Stimulated activated naive CD8-positive, alpha-beta T cell treated with anti-CD3 and anti-CD28 coated beads, Interleukin-15, Interleukin-2, amounts not matched to agents 100 ng/mL and 50 ng/mL, for 24 hours (primary cell): ENCODE measurements at regions not wholly inside any gene's neighbourhood (a gene's known extent, or its start where the extent isn't known, plus 50 kb on each side); places are given as distances from the start of the nearest gene placed in this dataset.

Source experiments
- H3K27ac Mint-ChIP-seq: one replicate; pipeline ENCODE4 v1.8.0; 2021; ENCODE audit warnings: mild to moderate bottlenecking, mixed read lengths
- H3K27me3 Mint-ChIP-seq: one replicate; pipeline ENCODE4 v1.8.0; 2021; ENCODE audit warnings: mixed read lengths
- H3K36me3 Mint-ChIP-seq: one replicate; pipeline ENCODE4 v1.8.0; 2021; ENCODE audit warnings: low read depth, mixed read lengths
- H3K4me1 Mint-ChIP-seq: one replicate; pipeline ENCODE4 v1.8.0; 2021; ENCODE audit warnings: low read depth, mixed read lengths
- H3K4me3 Mint-ChIP-seq: one replicate; pipeline ENCODE4 v1.8.0; 2021; ENCODE audit warnings: mild to moderate bottlenecking, mixed read lengths
- H3K9me3 Mint-ChIP-seq: one replicate; pipeline ENCODE4 v1.8.0; 2021; ENCODE audit warnings: mixed read lengths

DNA sequence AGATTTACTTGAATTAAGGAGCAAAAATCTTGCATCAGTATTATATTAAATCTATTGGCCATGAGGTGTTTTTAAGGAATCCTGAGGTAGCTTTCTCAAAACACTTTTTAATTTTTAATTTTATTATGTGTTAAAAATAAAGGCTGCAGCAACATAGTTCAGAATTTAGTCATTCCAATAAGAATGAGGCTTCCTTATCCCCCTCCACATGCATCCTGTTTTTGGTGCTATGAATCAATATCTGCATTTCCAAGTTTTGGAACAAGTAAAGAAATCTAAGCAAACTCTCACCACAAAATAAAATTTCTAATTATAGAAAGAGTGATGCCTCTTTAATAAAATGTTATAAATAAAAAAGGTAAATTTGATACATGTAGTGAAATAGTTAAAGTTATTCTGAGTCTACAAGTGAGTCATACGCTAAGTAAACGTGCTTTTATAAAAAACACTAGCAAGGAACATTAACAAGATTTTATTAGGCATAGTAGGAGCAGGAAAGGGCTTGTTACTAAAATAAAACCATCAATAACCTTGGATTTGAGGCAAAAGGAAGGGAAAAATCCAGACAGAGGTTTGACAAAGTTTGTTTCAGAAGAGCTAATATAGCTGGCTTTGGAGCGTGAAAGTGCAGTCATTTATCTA, 1218.0 kb downstream of the NSUN3 start:
- Mint-ChIP-seq H3K4me3 (no peak overlapping the region), H3K36me3 (no peaks in the 10 kb centered on the region), H3K27ac (no peak overlapping the region), H3K9me3 (no peaks in the 10 kb centered on the region), H3K4me1 (no peaks in the 10 kb centered on the region), H3K27me3 (no peaks in the 10 kb centered on the region)

GRCh38 chr3:95289295-95289694, 1226.4 kb downstream of the NSUN3 start:
- H3K4me3 Mint-ChIP-seq = no peak overlapping the region
- no peak overlapping the region for H3K27ac Mint-ChIP-seq
- H3K4me1 Mint-ChIP-seq = no peaks in the 10 kb centered on the region
- H3K9me3 Mint-ChIP-seq = peaks cover 10% of the 10 kb centered on the region
- H3K36me3 Mint-ChIP-seq = no peaks in the 10 kb centered on the region
- H3K27me3 Mint-ChIP-seq = no peaks in the 10 kb centered on the region

- no peaks in the 10 kb centered on the region for H3K36me3 Mint-ChIP-seq
- H3K9me3 Mint-ChIP-seq = peaks cover 11% of the 10 kb centered on the region
- H3K4me3 Mint-ChIP-seq = no peak overlapping the region
- no peaks in the 10 kb centered on the region for H3K27me3 Mint-ChIP-seq
- H3K27ac Mint-ChIP-seq = no peak overlapping the region
- no peaks in the 10 kb centered on the region for H3K4me1 Mint-ChIP-seq
Observed at GRCh38 chr3:95297581-95297980, 1234.7 kb downstream of the NSUN3 start.

GRCh38 chr3:95302044-95302443, 1239.2 kb downstream of the NSUN3 start:
- Mint-ChIP-seq H3K27ac (no peak overlapping the region), H3K36me3 (no peaks in the 10 kb centered on the region), H3K4me1 (no peaks in the 10 kb centered on the region), H3K4me3 (no peak overlapping the region), H3K9me3 (peaks cover under 1% of the 10 kb centered on the region), H3K27me3 (no peaks in the 10 kb centered on the region)

DNA sequence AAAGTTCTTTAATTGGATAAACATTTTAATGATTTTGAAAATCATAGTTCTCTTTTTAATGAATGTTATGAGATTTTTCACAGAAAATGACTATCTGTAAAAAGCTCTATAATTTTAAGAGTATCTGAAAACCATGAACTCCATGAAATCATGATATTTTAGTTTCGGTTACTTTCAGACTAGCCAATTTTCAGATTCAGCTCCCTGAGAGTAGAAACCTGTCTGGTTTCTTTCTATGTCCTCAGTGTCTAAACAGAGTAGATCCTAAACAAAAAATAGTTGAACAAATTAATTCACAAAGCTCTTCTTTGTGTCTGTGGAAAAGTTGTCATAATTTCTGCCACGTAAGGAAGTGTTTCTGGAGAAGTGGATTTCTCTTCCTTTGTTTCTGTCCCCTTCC, 1247.7 kb downstream of the NSUN3 start:
- H3K4me1 Mint-ChIP-seq = no peaks in the 10 kb centered on the region
- no peaks in the 10 kb centered on the region for H3K27me3 Mint-ChIP-seq
- peaks cover 21% of the 10 kb centered on the region for H3K9me3 Mint-ChIP-seq
- H3K27ac Mint-ChIP-seq = no peak overlapping the region
- no peak overlapping the region for H3K4me3 Mint-ChIP-seq
- no peaks in the 10 kb centered on the region for H3K36me3 Mint-ChIP-seq

DNA sequence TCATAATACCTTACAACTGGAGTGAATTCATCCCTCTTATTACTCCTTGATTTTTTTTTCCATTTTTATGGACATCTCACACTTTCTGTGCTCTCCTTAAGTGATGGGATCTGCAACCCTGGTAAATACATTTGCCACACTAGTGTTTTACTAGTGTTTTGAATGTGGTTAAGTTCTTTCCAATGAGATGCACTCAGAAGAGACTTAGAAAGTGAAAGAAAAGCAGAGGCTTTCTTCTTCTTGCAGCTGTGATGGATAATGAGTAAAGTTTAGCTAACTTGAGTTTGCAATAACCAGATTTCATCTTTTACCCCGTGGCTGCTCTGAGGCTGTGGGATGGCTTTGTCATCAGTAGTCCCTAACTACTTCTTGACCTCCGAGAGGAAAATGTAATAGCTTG, 1248.4 kb downstream of the NSUN3 start:
- no peaks in the 10 kb centered on the region for H3K4me1 Mint-ChIP-seq
- H3K4me3 Mint-ChIP-seq = no peak overlapping the region
- no peaks in the 10 kb centered on the region for H3K27me3 Mint-ChIP-seq
- peaks cover 24% of the 10 kb centered on the region for H3K9me3 Mint-ChIP-seq
- no peaks in the 10 kb centered on the region for H3K36me3 Mint-ChIP-seq
- H3K27ac Mint-ChIP-seq = no peak overlapping the region

GRCh38 chr3:95312650-95313049, 1249.8 kb downstream of the NSUN3 start:
- Mint-ChIP-seq H3K4me1 (no peaks in the 10 kb centered on the region), H3K4me3 (no peak overlapping the region), H3K9me3 (peaks cover 21% of the 10 kb centered on the region)

GRCh38 chr3:95319921-95320494, 1257.1 kb downstream of the NSUN3 start:
- Mint-ChIP-seq H3K4me1 (no peaks in the 10 kb centered on the region), H3K4me3 (no peak overlapping the region), H3K9me3 (peaks cover 15% of the 10 kb centered on the region), H3K27me3 (no peaks in the 10 kb centered on the region), H3K36me3 (no peaks in the 10 kb centered on the region), H3K27ac (no peak overlapping the region)

More at GRCh38 chr3:95312650-95313049, 1249.8 kb downstream of the NSUN3 start:
- no peak overlapping the region for H3K27ac Mint-ChIP-seq
- no peaks in the 10 kb centered on the region for H3K36me3 Mint-ChIP-seq
- no peaks in the 10 kb centered on the region for H3K27me3 Mint-ChIP-seq

GRCh38 chr3:95327478-95327877, 1264.6 kb downstream of the NSUN3 start:
- H3K4me1 Mint-ChIP-seq = no peaks in the 10 kb centered on the region
- peaks cover 11% of the 10 kb centered on the region for H3K9me3 Mint-ChIP-seq
- H3K4me3 Mint-ChIP-seq = no peak overlapping the region
- H3K36me3 Mint-ChIP-seq = no peaks in the 10 kb centered on the region
- H3K27ac Mint-ChIP-seq = no peak overlapping the region
- no peaks in the 10 kb centered on the region for H3K27me3 Mint-ChIP-seq

- peaks cover 4% of the 10 kb centered on the region for H3K9me3 Mint-ChIP-seq
- no peaks in the 10 kb centered on the region for H3K36me3 Mint-ChIP-seq
- no peaks in the 10 kb centered on the region for H3K4me1 Mint-ChIP-seq
- no peak overlapping the region for H3K27ac Mint-ChIP-seq
- no peaks in the 10 kb centered on the region for H3K27me3 Mint-ChIP-seq
- H3K4me3 Mint-ChIP-seq = no peak overlapping the region
Observed at GRCh38 chr3:95333826-95334225, 1271.0 kb downstream of the NSUN3 start.

GRCh38 chr3:95334461-95334860, 1271.6 kb downstream of the NSUN3 start:
- no peak overlapping the region for H3K4me3 Mint-ChIP-seq
- H3K27me3 Mint-ChIP-seq = no peaks in the 10 kb centered on the region
- H3K9me3 Mint-ChIP-seq = peaks cover 4% of the 10 kb centered on the region
- no peaks in the 10 kb centered on the region for H3K4me1 Mint-ChIP-seq
- H3K27ac Mint-ChIP-seq = no peak overlapping the region
- no peaks in the 10 kb centered on the region for H3K36me3 Mint-ChIP-seq

GRCh38 chr3:95335517-95335916, 1272.7 kb downstream of the NSUN3 start:
- H3K36me3 Mint-ChIP-seq = no peaks in the 10 kb centered on the region
- no peak overlapping the region for H3K27ac Mint-ChIP-seq
- H3K27me3 Mint-ChIP-seq = no peaks in the 10 kb centered on the region
- no peak overlapping the region for H3K4me3 Mint-ChIP-seq
- peaks cover 4% of the 10 kb centered on the region for H3K9me3 Mint-ChIP-seq
- no peaks in the 10 kb centered on the region for H3K4me1 Mint-ChIP-seq

- H3K27ac Mint-ChIP-seq = no peak overlapping the region
- H3K27me3 Mint-ChIP-seq = no peaks in the 10 kb centered on the region
- peaks cover 7% of the 10 kb centered on the region for H3K9me3 Mint-ChIP-seq
- no peaks in the 10 kb centered on the region for H3K36me3 Mint-ChIP-seq
- no peaks in the 10 kb centered on the region for H3K4me1 Mint-ChIP-seq
- H3K4me3 Mint-ChIP-seq = no peak overlapping the region
Observed at GRCh38 chr3:95338446-95338845, 1275.6 kb downstream of the NSUN3 start.

GRCh38 chr3:95341314-95341713, 1278.5 kb downstream of the NSUN3 start:
- H3K9me3 Mint-ChIP-seq = peaks cover 12% of the 10 kb centered on the region
- H3K27me3 Mint-ChIP-seq = no peaks in the 10 kb centered on the region

GRCh38 chr3:95343228-95343627, 1280.4 kb downstream of the NSUN3 start:
- Mint-ChIP-seq H3K4me1 (no peaks in the 10 kb centered on the region), H3K27me3 (no peaks in the 10 kb centered on the region), H3K36me3 (no peaks in the 10 kb centered on the region), H3K4me3 (no peak overlapping the region), H3K27ac (no peak overlapping the region), H3K9me3 (peaks cover 14% of the 10 kb centered on the region)

More at GRCh38 chr3:95341314-95341713, 1278.5 kb downstream of the NSUN3 start:
- Mint-ChIP-seq H3K27ac (no peak overlapping the region), H3K36me3 (no peaks in the 10 kb centered on the region), H3K4me1 (no peaks in the 10 kb centered on the region), H3K4me3 (no peak overlapping the region)

- Mint-ChIP-seq H3K27me3 (no peaks in the 10 kb centered on the region), H3K36me3 (no peaks in the 10 kb centered on the region), H3K4me1 (no peaks in the 10 kb centered on the region), H3K27ac (no peak overlapping the region), H3K4me3 (no peak overlapping the region), H3K9me3 (peaks cover 12% of the 10 kb centered on the region)
Observed at GRCh38 chr3:95343767-95344166, 1280.9 kb downstream of the NSUN3 start.
